Endothelial cell of umbilical vein (primary cell): ENCODE measurements at regions not wholly inside any gene's neighbourhood (a gene's known extent, or its start where the extent isn't known, plus 50 kb on each side); places are given as distances from the start of the nearest gene placed in this dataset.

ENCODE experiments used
- BruUV-seq: library from RNA; stranded (reverse); fragments of 400-500 nt; replicated peaks from 2 replicates; lab custom pipeline; 2021; lab: Mats Ljungman, UMichigan
- CTCF ChIA-PET: fragments of 300-600, 350-600 bp; sonication (Branson Sonifier 250); formaldehyde crosslinking; loops from one replicate; lab custom pipeline; 2021; ENCODE audit warnings: antibody characterized with exemption, inconsistent platforms; lab: Charles Lee
- POLR2A ChIA-PET: fragments of 300-600, 350-600 bp; sonication (Branson Sonifier 250); formaldehyde crosslinking; loops from one replicate; lab custom pipeline; 2021; ENCODE audit warnings: antibody characterized with exemption, inconsistent platforms; lab: Charles Lee
- DNase-seq: peaks from one replicate; pipeline ENCODE4 v3.0.0-alpha.2; 2011; ENCODE audit warnings: low read depth, low spot score
- FAIRE-seq: peaks from 2 replicates; lab custom pipeline; 2011; peaks lifted over from hg19 to GRCh38; lab: Jason Lieb, UNC
- H2AFZ ChIP-seq: 2 replicates; pipeline ENCODE4 v1.6.0; 2012; ENCODE audit warnings: low read depth, low read length, control low read depth, inconsistent platforms
- H3K27ac ChIP-seq: 2 replicates; pipeline ENCODE4 v1.5.1; 2011; ENCODE audit warnings: low read depth, mild to moderate bottlenecking, control low read depth, low read length, moderate library complexity; ENCODE audit not compliant: insufficient read depth
- H3K27me3 ChIP-seq, 2 experiments: 2 replicates each; pipeline versions ENCODE4 v1.6.0 to v1.6.1; 2011; ENCODE audit warnings: low read length in 2 of 2, mixed read lengths in 1 of 2; ENCODE audit not compliant: control insufficient read depth in 2 of 2, insufficient read depth in 2 of 2
- H3K36me3 ChIP-seq, 2 experiments: 2 replicates in 1 of 2; 3 replicates in 1 of 2; pipeline ENCODE4 v1.5.1; 2011; ENCODE audit warnings: low read length in 2 of 2, mild to moderate bottlenecking in 1 of 2, moderate library complexity in 1 of 2; ENCODE audit not compliant: control insufficient read depth in 2 of 2, insufficient read depth in 2 of 2; ENCODE audit errors: extremely low read depth in 1 of 2
- H3K4me1 ChIP-seq: 3 replicates; pipeline ENCODE4 v1.5.1; 2011; ENCODE audit warnings: mild to moderate bottlenecking, low read length; ENCODE audit not compliant: control insufficient read depth, insufficient read depth; ENCODE audit errors: extremely low read depth
- H3K4me2 ChIP-seq: 2 replicates; pipeline ENCODE4 v1.6.1; 2011; ENCODE audit warnings: low read length, control low read depth, mixed read lengths; ENCODE audit not compliant: insufficient read depth
- H3K4me3 ChIP-seq, 3 experiments: fragments of 200-600 bp in 1 of 3; sonication (generic), shearing (Covaris generic) in 1 of 3; replicated peaks in 1 of 3; 2 replicates each; pipeline ENCODE4 v1.5.1; 2011 to 2016; ENCODE audit warnings: control low read depth in 3 of 3, low read length in 3 of 3, mild to moderate bottlenecking in 2 of 3, inconsistent platforms in 1 of 3, low read depth in 1 of 3, moderate library complexity in 1 of 3; ENCODE audit not compliant: insufficient read depth in 1 of 3
- H3K79me2 ChIP-seq: 2 replicates; pipeline ENCODE4 v1.6.0; 2012; ENCODE audit warnings: low read length, inconsistent platforms; ENCODE audit not compliant: control insufficient read depth, insufficient read depth
- H3K9ac ChIP-seq: replicated peaks from 2 replicates; pipeline ENCODE3; 2011; ENCODE audit warnings: low read length, control low read depth; ENCODE audit not compliant: insufficient read depth; ENCODE audit errors: extremely low read depth
- H3K9me1 ChIP-seq: replicated peaks from 3 replicates; pipeline ENCODE4 v1.6.0; 2011; ENCODE audit warnings: mild to moderate bottlenecking, low read length; ENCODE audit not compliant: control insufficient read depth, insufficient read depth; ENCODE audit errors: extremely low read depth
- H3K9me3 ChIP-seq: replicated peaks from 2 replicates; pipeline ENCODE4 v1.5.1; 2012; ENCODE audit warnings: low read length, inconsistent platforms; ENCODE audit not compliant: control insufficient read depth, insufficient read depth
- H4K20me1 ChIP-seq: replicated peaks from 2 replicates; pipeline ENCODE3; 2011; ENCODE audit warnings: mild to moderate bottlenecking, low read length; ENCODE audit not compliant: control insufficient read depth, insufficient read depth; ENCODE audit errors: extremely low read depth
- FOS ChIP-seq: IDR thresholded peaks from 2 replicates; pipeline ENCODE4 v1.6.1; 2011; ENCODE audit warnings: mild to moderate bottlenecking, low read length, moderate library complexity, borderline replicate concordance; ENCODE audit not compliant: insufficient read depth
- GATA2 ChIP-seq: IDR thresholded peaks from 2 replicates; pipeline ENCODE4 v1.7.0; 2011; ENCODE audit warnings: low read depth, mild to moderate bottlenecking, moderate library complexity, mixed read lengths, low read length; ENCODE audit not compliant: insufficient read length, insufficient read depth
- MYC ChIP-seq: IDR thresholded peaks from one replicate; pipeline ENCODE4 v1.6.1; 2011; ENCODE audit warnings: mild to moderate bottlenecking, low read depth, low read length
- dilution Hi-C: fragments of 300-500 bp; cut with MboI; formaldehyde crosslinking; loops from one replicate; pipeline ENCODE4 v1.15.0; 2019; ENCODE audit warnings: low sequenced_read_pairs; ENCODE audit not compliant: extremely low pct_ligation_motif_present
- intact Hi-C: fragments of 100-400 bp; cut with micrococcal nuclease; formaldehyde crosslinking; loops from one replicate; pipeline ENCODE4 v1.10.0; 2022
- TF ChIP-seq, protein P1 (sequence below), 2 donors: IDR thresholded peaks; 1 replicate in 1 of 2; 2 replicates in 1 of 2; pipeline ENCODE4 v1.5.1; 2011; ENCODE audit warnings: low read length in 2 of 2, mild to moderate bottlenecking in 2 of 2, moderate library complexity in 2 of 2, control low read depth in 1 of 2, inconsistent platforms in 1 of 2, low read depth in 1 of 2; ENCODE audit not compliant: insufficient read depth in 1 of 2; ENCODE audit errors: extremely low read depth in 1 of 2

DNA sequence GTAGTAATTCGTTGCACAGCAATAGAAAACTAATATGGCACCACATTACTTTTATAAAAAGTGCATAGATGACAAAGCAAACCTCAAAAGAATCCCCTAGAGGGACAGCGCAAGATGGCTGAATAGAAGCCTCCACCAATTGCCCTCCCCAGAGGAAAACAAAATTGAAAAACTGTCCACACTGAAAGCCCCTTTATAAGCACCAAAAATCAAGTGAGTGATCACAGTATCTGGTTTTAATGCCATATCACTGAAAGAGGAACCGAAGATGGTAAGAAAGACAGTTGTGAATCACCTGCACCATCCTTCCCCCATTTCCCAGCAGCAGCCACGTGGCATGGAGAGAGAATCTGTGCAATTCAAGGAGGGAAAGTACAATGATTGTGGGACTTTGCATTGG, 522.2 kb downstream of the GLUD2 start:
- intact Hi-C loops (no loop called here), dilution Hi-C loops (no loop called here)
- Histone ChIP-seq H2AFZ (no peak overlapping the region), H3K27ac (no peak overlapping the region), H3K36me3 (no peaks in the 10 kb centered on the region), H3K4me3 (no peak overlapping the region), H3K79me2 (no peaks in the 10 kb centered on the region), H4K20me1 (no peaks in the 10 kb centered on the region), H3K4me2 (no peak overlapping the region), H3K9me1 (no peaks in the 10 kb centered on the region), H3K27me3 (no peaks in the 10 kb centered on the region), H3K9me3 (no peaks in the 10 kb centered on the region), H3K9ac (no peak overlapping the region), H3K4me1 (no peaks in the 10 kb centered on the region)
- TF ChIP-seq, protein P1, sequence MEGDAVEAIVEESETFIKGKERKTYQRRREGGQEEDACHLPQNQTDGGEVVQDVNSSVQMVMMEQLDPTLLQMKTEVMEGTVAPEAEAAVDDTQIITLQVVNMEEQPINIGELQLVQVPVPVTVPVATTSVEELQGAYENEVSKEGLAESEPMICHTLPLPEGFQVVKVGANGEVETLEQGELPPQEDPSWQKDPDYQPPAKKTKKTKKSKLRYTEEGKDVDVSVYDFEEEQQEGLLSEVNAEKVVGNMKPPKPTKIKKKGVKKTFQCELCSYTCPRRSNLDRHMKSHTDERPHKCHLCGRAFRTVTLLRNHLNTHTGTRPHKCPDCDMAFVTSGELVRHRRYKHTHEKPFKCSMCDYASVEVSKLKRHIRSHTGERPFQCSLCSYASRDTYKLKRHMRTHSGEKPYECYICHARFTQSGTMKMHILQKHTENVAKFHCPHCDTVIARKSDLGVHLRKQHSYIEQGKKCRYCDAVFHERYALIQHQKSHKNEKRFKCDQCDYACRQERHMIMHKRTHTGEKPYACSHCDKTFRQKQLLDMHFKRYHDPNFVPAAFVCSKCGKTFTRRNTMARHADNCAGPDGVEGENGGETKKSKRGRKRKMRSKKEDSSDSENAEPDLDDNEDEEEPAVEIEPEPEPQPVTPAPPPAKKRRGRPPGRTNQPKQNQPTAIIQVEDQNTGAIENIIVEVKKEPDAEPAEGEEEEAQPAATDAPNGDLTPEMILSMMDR (IDR thresholded peaks at IDR 0.05; ENCODE audit: extremely low read depth in 1 of 2, insufficient read depth in 1 of 2, low read depth in 1 of 2, low read length in 2 of 2): no peak
- DNase-seq (no peak), FAIRE-seq (no peak)
- POLR2A ChIA-PET: no interaction called here
- BruUV-seq: no TSS peak
- CTCF ChIA-PET: no interaction called here

DNA sequence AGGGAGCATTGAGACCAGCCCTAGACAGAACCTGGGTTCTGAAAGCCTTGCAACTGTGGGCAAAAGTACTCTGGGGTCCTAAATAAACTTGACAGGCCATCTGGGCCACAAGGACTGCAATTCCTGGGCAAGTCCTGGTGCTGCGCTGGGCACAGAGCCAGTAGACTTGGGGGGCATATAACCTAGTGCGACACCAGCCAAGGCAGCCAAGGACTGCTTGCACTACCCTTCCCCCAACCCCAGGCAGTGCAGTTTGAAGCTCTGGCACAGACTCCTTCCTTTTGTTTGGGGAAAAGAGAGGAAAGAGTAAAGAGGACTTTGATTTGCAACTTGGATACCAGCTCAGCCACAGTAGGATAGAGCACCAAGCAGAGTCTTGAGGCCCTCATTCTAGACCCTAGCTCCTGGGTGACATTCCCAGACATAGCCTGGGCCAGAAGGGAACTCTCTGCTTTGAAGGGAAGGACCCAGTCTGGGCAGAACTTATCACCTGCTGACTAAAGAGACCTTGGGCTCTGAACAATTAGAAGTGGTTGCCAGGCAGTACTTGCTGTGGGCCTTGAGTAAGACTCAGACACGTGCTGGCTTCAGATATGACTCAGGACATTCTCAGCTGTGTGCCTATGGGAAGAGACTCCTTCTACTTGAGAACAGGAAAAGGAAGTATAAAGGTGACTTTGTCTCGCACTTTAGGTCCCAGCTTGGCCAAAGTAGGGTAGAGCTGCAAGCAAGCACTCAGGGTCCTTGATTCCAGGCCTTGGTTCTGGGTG, 522.8 kb downstream of the GLUD2 start:
- no peak for DNase-seq
- no peaks in the 10 kb centered on the region for H3K79me2 ChIP-seq
- no peak overlapping the region for H3K9ac ChIP-seq
- ChIA-PET CTCF (no interaction called here), POLR2A (no interaction called here)
- no peak for TF ChIP-seq FOS
- TF ChIP-seq GATA2: no peak
- TF ChIP-seq, protein P1 (IDR thresholded peaks at IDR 0.05; ENCODE audit: extremely low read depth in 1 of 2, insufficient read depth in 1 of 2, low read depth in 1 of 2, low read length in 2 of 2): no peak
- no peak for TF ChIP-seq MYC
- H4K20me1 ChIP-seq: no peaks in the 10 kb centered on the region
- dilution Hi-C loops: no loop called here
- H3K4me3 ChIP-seq: no peak overlapping the region
- BruUV-seq: no TSS peak
- H3K27ac ChIP-seq: no peak overlapping the region
- H3K36me3 ChIP-seq: no peaks in the 10 kb centered on the region
- no peak for FAIRE-seq
- H3K4me2 ChIP-seq: no peak overlapping the region
- no peak overlapping the region for H2AFZ ChIP-seq
- no peaks in the 10 kb centered on the region for H3K27me3 ChIP-seq
- intact Hi-C loops: no loop called here
- H3K9me3 ChIP-seq: no peaks in the 10 kb centered on the region
- H3K9me1 ChIP-seq: no peaks in the 10 kb centered on the region
- no peaks in the 10 kb centered on the region for H3K4me1 ChIP-seq
